Tibial nerve (tissue), 4 donors: ENCODE measurements at regions not wholly inside any gene's neighbourhood (a gene's known extent, or its start where the extent isn't known, plus 50 kb on each side); places are given as distances from the start of the nearest gene placed in this dataset.

Experiments used
- CTCF ChIP-seq, 5 experiments: fragments of 200-600 bp in 3 of 5; fragments of 450-650 bp in 2 of 5; sonication (generic) in 3 of 5; IDR thresholded peaks; one replicate each; pipeline ENCODE4 v1.5.1; 2016 to 2019; ENCODE audit warnings: antibody characterized with exemption in 5 of 5, mild to moderate bottlenecking in 3 of 5, moderate library complexity in 2 of 5
- EP300 ChIP-seq, 2 donors: sonication (generic); formaldehyde crosslinking; IDR thresholded peaks; one replicate each; pipeline ENCODE4 v1.6.1; 2017; ENCODE audit warnings: antibody characterized with exemption in 2 of 2, mild to moderate bottlenecking in 1 of 2
- POLR2A ChIP-seq, 2 donors: fragments of 450-650 bp; IDR thresholded peaks; one replicate each; pipeline ENCODE4 v1.6.1; 2017; ENCODE audit warnings: antibody characterized with exemption in 2 of 2, mild to moderate bottlenecking in 2 of 2, moderate library complexity in 2 of 2

DNA sequence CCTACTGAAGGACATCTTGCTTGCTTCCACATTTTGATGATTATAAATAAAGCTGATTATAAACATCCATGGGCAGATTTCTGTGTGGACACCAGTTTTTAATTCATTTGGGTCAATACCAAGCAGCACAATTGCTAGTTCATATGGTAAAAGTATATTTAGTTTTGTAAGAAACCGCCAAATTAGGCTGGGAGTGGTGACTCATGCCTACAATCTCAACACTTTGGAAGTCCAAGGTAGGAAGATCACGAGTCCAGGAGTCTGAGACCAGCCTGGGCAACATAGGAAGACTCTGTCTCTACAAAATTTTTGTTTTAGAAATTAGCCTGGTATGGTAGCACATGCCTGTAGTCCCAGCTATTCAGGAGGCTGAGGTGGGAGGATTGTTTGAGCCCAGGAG, 52.6 kb upstream of the ABHD2 start:
- no peak for TF ChIP-seq CTCF (IDR thresholded peaks at IDR 0.05)
- TF ChIP-seq POLR2A (IDR thresholded peaks at IDR 0.05): no peak
- no peak for TF ChIP-seq EP300 (IDR thresholded peaks at IDR 0.05)
